Esophagus mucosa (tissue), 1 donor: ENCODE measurements at regions not wholly inside any gene's neighbourhood (a gene's known extent, or its start where the extent isn't known, plus 50 kb on each side); places are given as distances from the start of the nearest gene placed in this dataset.

ENCODE experiments used
- ATAC-seq: fragments of 200-7000 bp; cut with Tn5 transposase; one replicate; pipeline ENCODE4 v1.9.1; 2020
- donor health status: DM: yes; HTN: yes; CAD: no.

- ATAC-seq = no peak
Observed at GRCh38 chr10:83585686-83586085, 553.6 kb upstream of the GHITM start.

GRCh38 chr10:83592337-83592935, 546.9 kb upstream of the GHITM start:
- no peak for ATAC-seq

GRCh38 chr10:83603708-83604107, 535.6 kb upstream of the GHITM start:
- no peak for ATAC-seq

GRCh38 chr10:83605783-83606630, 533.3 kb upstream of the GHITM start:
- ATAC-seq = no peak

- no peak for ATAC-seq
Observed at GRCh38 chr10:83607959-83608745, 531.2 kb upstream of the GHITM start.

- ATAC-seq = no peak
Observed at GRCh38 chr10:83612050-83612449, 527.3 kb upstream of the GHITM start.

GRCh38 chr10:83612746-83613145, 526.6 kb upstream of the GHITM start:
- ATAC-seq = no peak

- ATAC-seq = no peak
Observed at GRCh38 chr10:83617172-83617571, 522.1 kb upstream of the GHITM start.

GRCh38 chr10:83617692-83618545, 521.4 kb upstream of the GHITM start:
- ATAC-seq = no peak

- no peak for ATAC-seq
Observed at GRCh38 chr10:83625831-83626360, 513.4 kb upstream of the GHITM start.

- no peak for ATAC-seq
Observed at GRCh38 chr10:83632701-83633100, 506.6 kb upstream of the GHITM start.

- no peak for ATAC-seq
Observed at GRCh38 chr10:83633547-83633946, 505.8 kb upstream of the GHITM start.

- ATAC-seq = no peak
Observed at GRCh38 chr10:83636826-83637225, 502.5 kb upstream of the GHITM start.

- ATAC-seq = no peak
Observed at GRCh38 chr10:83647526-83647925, 491.8 kb upstream of the GHITM start.

- ATAC-seq = no peak
Observed at GRCh38 chr10:83648201-83648600, 491.1 kb upstream of the GHITM start.

GRCh38 chr10:83649471-83649870, 489.8 kb upstream of the GHITM start:
- no peak for ATAC-seq

GRCh38 chr10:83654689-83655088, 484.6 kb upstream of the GHITM start:
- ATAC-seq = no peak

GRCh38 chr10:83656924-83657323, 482.4 kb upstream of the GHITM start:
- ATAC-seq = no peak

- no peak for ATAC-seq
Observed at GRCh38 chr10:83657487-83657886, 481.8 kb upstream of the GHITM start.

- ATAC-seq = no peak
Observed at GRCh38 chr10:83663918-83664317, 475.4 kb upstream of the GHITM start.

- no peak for ATAC-seq
Observed at GRCh38 chr10:83666762-83667161, 472.5 kb upstream of the GHITM start.

- ATAC-seq = no peak
Observed at GRCh38 chr10:83667594-83667993, 471.7 kb upstream of the GHITM start.
